ENCODE measurements at regions not wholly inside any gene's neighbourhood (a gene's known extent, or its start where the extent isn't known, plus 50 kb on each side); places are given as distances from the start of the nearest gene placed in this dataset.

DNA sequence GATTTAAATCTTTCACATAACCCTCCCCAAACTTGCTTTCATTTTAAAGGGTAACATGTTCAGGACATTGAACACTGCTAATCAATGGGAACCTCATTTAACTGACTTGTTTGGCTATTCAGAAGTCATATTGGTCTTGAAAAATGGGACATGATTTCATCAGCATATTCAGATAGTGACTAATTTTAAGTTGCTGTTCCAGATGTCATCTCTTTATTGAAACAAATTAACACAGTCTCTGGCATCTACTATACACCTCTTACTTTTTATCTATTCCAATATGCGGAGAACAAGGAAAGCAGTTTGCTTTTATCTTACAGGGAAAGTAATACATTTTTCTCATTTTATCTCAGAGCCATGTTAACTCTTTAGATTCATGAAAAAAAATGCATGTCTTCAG is 310.1 kb downstream of the S1PR1 start:
- TF ChIP-seq, protein P1, sequence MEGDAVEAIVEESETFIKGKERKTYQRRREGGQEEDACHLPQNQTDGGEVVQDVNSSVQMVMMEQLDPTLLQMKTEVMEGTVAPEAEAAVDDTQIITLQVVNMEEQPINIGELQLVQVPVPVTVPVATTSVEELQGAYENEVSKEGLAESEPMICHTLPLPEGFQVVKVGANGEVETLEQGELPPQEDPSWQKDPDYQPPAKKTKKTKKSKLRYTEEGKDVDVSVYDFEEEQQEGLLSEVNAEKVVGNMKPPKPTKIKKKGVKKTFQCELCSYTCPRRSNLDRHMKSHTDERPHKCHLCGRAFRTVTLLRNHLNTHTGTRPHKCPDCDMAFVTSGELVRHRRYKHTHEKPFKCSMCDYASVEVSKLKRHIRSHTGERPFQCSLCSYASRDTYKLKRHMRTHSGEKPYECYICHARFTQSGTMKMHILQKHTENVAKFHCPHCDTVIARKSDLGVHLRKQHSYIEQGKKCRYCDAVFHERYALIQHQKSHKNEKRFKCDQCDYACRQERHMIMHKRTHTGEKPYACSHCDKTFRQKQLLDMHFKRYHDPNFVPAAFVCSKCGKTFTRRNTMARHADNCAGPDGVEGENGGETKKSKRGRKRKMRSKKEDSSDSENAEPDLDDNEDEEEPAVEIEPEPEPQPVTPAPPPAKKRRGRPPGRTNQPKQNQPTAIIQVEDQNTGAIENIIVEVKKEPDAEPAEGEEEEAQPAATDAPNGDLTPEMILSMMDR (IDR thresholded peaks at IDR 0.05), result no peak
- no peak for TF ChIP-seq POLR2A (IDR thresholded peaks at IDR 0.05)

Data from heart left ventricle (tissue), 13 donors.